ENCODE measurements at regions not wholly inside any gene's neighbourhood (a gene's known extent, or its start where the extent isn't known, plus 50 kb on each side); places are given as distances from the start of the nearest gene placed in this dataset.

- no peak for DNase-seq (ENCODE audit: low read depth)
Measured at GRCh38 chr11:18878211-18878610, 61.0 kb downstream of the MRGPRX1 start.

GRCh38 chr11:18865951-18866350, 73.3 kb downstream of the MRGPRX1 start:
- DNase-seq (ENCODE audit: low read depth), result no peak

GRCh38 chr11:18865261-18865660, 73.7 kb upstream of the PTPN5 start:
- no peak for DNase-seq (ENCODE audit: low read depth)

- peak; percentile 0 for DNase-seq (ENCODE audit: low read depth)
Measured at GRCh38 chr11:18853086-18853720, 61.6 kb upstream of the PTPN5 start.

GRCh38 chr11:18849406-18849805, 57.8 kb upstream of the PTPN5 start:
- DNase-seq (ENCODE audit: low read depth), result no peak

GRCh38 chr11:18844753-18845367, 53.3 kb upstream of the PTPN5 start:
- DNase-seq (ENCODE audit: low read depth), result peak; percentile 8
